PC-9 (cell line): ENCODE measurements at regions not wholly inside any gene's neighbourhood (a gene's known extent, or its start where the extent isn't known, plus 50 kb on each side); places are given as distances from the start of the nearest gene placed in this dataset.

Experiments used
- CTCF ChIP-seq: fragments of 200-600 bp; sonication (generic); conservative IDR thresholded peaks from 2 replicates; pipeline ENCODE4 v1.6.1; 2017; ENCODE audit warnings: mixed run types, antibody characterized with exemption, mild to moderate bottlenecking, moderate library complexity
- EZH2 ChIP-seq: fragments of 200-600 bp; sonication (generic); IDR thresholded peaks from 2 replicates; pipeline ENCODE4 v1.8.0; 2017; ENCODE audit warnings: antibody characterized with exemption, low read depth

GRCh38 chr18:29271501-29271900 is 1094.6 kb upstream of the CDH2 start:
- TF ChIP-seq CTCF, result no peak
- no peak for TF ChIP-seq EZH2
